ENCODE measurements at regions not wholly inside any gene's neighbourhood (a gene's known extent, or its start where the extent isn't known, plus 50 kb on each side); places are given as distances from the start of the nearest gene placed in this dataset.

- H3K4me1 ChIP-seq = no peaks in the 10 kb centered on the region
- intact Hi-C loops (cut with DNase I) = no loop called here
These were observed 208.0 kb upstream of the TNRC6C start for GRCh38 chr17:77750427-77751043.

GRCh38 chr17:77753246-77753645 is 205.3 kb upstream of the TNRC6C start:
- intact Hi-C loops (cut with DNase I) = no loop called here
- H3K27me3 ChIP-seq = no peaks in the 10 kb centered on the region
- H3K4me1 ChIP-seq = no peaks in the 10 kb centered on the region
- no peaks in the 10 kb centered on the region for H3K36me3 ChIP-seq
- H3K4me3 ChIP-seq = no peak overlapping the region
- no peak for DNase-seq (ENCODE audit: extremely low spot score)
- WGBS = 87% methylated on average over 8 of the region's 8 CpGs
- H3K27ac ChIP-seq (replicated peaks in 1 of 4) = no peak overlapping the region
- TF ChIP-seq POLR2A (IDR thresholded peaks at IDR 0.05; ENCODE audit: low read depth) = no peak
- no peak for TF ChIP-seq POLR2AphosphoS5 (IDR thresholded peaks at IDR 0.05)
- TF ChIP-seq CTCF (IDR thresholded peaks at IDR 0.05) = no peak
- H3K9me3 ChIP-seq = peaks cover 0 to 5% (median 0%) of the 10 kb centered on the region in 4 donors

More at GRCh38 chr17:77750427-77751043, 208.0 kb upstream of the TNRC6C start:
- Histone ChIP-seq H3K36me3 (no peaks in the 10 kb centered on the region), H3K27me3 (no peaks in the 10 kb centered on the region), H3K27ac (replicated peaks in 1 of 4) (no peak overlapping the region), H3K4me3 (no peak overlapping the region), H3K9me3 (peaks cover 0 to 5% (median 0%) of the 10 kb centered on the region in 4 donors)
- WGBS = 94% methylated on average over 5 of the region's 5 CpGs
- TF ChIP-seq CTCF (IDR thresholded peaks at IDR 0.05) = no peak
- no peak for TF ChIP-seq POLR2A (IDR thresholded peaks at IDR 0.05; ENCODE audit: low read depth)
- no peak for TF ChIP-seq EP300 (IDR thresholded peaks at IDR 0.05)
- TF ChIP-seq POLR2AphosphoS5 (IDR thresholded peaks at IDR 0.05) = no peak
- no peak for DNase-seq (ENCODE audit: extremely low spot score)

GRCh38 chr17:77753691-77754245 is 204.7 kb upstream of the TNRC6C start:
- no peaks in the 10 kb centered on the region for H3K36me3 ChIP-seq
- H3K9me3 ChIP-seq = peaks cover 0 to 5% (median 0%) of the 10 kb centered on the region in 4 donors
- WGBS = 97% methylated on average over 12 of the region's 12 CpGs
- H3K27ac ChIP-seq (replicated peaks in 1 of 4) = no peak overlapping the region
- no peak for TF ChIP-seq CTCF (IDR thresholded peaks at IDR 0.05)
- no peak for TF ChIP-seq EP300 (IDR thresholded peaks at IDR 0.05)
- TF ChIP-seq POLR2A (IDR thresholded peaks at IDR 0.05; ENCODE audit: low read depth) = no peak
- TF ChIP-seq POLR2AphosphoS5 (IDR thresholded peaks at IDR 0.05) = no peak
- intact Hi-C loops (cut with DNase I) = no loop called here
- no peak for DNase-seq (ENCODE audit: extremely low spot score)
- H3K4me1 ChIP-seq = no peaks in the 10 kb centered on the region
- H3K27me3 ChIP-seq = no peaks in the 10 kb centered on the region
- no peak overlapping the region for H3K4me3 ChIP-seq

GRCh38 chr17:77754956-77755355 is 203.5 kb upstream of the TNRC6C start:
- Histone ChIP-seq H3K9me3 (peaks cover 0 to 5% (median 0%) of the 10 kb centered on the region in 4 donors), H3K27me3 (no peaks in the 10 kb centered on the region), H3K4me3 (no peak overlapping the region), H3K4me1 (no peaks in the 10 kb centered on the region), H3K27ac (replicated peaks in 1 of 4) (no peak overlapping the region), H3K36me3 (no peaks in the 10 kb centered on the region)
- no peak for TF ChIP-seq POLR2AphosphoS5 (IDR thresholded peaks at IDR 0.05)
- TF ChIP-seq EP300 (IDR thresholded peaks at IDR 0.05) = no peak
- no peak for TF ChIP-seq POLR2A (IDR thresholded peaks at IDR 0.05; ENCODE audit: low read depth)
- no peak for TF ChIP-seq CTCF (IDR thresholded peaks at IDR 0.05)
- no peak for DNase-seq (ENCODE audit: extremely low spot score)
- intact Hi-C loops (cut with DNase I) = no loop called here
- 88% methylated on average over 5 of the region's 5 CpGs for WGBS
